ENCODE measurements at regions not wholly inside any gene's neighbourhood (a gene's known extent, or its start where the extent isn't known, plus 50 kb on each side); places are given as distances from the start of the nearest gene placed in this dataset.

- WGBS, 5 donors: 86 to 97% (median 93%) methylated on average over 8 of the region's 8 CpGs
- intact Hi-C loops (cut with DNase I; ENCODE audit: low total_unique reads): no loop called here
These were observed 323.7 kb upstream of the SALL3 start for GRCh38 chr18:78655921-78656320.

DNA sequence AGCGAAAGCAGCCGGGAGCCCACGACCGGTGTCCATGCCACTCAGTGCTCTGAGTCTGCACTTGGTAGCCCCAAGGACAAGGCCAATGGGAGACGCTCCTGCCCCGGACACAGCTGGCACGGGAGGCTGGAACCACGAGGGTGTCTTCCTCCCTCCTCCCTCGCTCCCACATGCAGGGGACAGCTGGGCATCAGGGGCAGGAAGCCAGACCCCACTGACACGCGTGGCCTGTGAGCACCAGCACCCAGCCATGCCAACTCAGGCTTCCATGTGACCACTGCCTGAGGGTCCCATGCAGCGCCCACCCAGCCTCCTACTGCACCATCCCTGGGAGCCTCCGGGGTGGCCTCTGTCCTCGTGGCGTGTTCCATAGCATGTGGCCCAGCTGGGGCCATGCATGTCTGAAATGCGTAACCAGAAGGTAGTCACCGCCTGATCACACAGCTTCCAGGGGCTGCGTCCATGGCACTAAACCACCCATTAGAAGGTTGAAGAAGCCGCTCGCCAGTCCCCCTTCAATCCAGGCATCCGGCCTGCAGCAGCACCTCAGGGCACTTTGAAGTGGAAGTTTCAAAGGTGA, 323.2 kb upstream of the SALL3 start:
- H3K4me3 ChIP-seq: no peak overlapping the region

More at GRCh38 chr18:78655921-78656320, 323.7 kb upstream of the SALL3 start:
- H3K36me3 ChIP-seq: no peaks in the 10 kb centered on the region
- DNase-seq: peak; percentile 38
- TF ChIP-seq POLR2AphosphoS5 (IDR thresholded peaks at IDR 0.05) (no peak), POLR2A (IDR thresholded peaks at IDR 0.05) (no peak)
- TF ChIP-seq, protein P1, sequence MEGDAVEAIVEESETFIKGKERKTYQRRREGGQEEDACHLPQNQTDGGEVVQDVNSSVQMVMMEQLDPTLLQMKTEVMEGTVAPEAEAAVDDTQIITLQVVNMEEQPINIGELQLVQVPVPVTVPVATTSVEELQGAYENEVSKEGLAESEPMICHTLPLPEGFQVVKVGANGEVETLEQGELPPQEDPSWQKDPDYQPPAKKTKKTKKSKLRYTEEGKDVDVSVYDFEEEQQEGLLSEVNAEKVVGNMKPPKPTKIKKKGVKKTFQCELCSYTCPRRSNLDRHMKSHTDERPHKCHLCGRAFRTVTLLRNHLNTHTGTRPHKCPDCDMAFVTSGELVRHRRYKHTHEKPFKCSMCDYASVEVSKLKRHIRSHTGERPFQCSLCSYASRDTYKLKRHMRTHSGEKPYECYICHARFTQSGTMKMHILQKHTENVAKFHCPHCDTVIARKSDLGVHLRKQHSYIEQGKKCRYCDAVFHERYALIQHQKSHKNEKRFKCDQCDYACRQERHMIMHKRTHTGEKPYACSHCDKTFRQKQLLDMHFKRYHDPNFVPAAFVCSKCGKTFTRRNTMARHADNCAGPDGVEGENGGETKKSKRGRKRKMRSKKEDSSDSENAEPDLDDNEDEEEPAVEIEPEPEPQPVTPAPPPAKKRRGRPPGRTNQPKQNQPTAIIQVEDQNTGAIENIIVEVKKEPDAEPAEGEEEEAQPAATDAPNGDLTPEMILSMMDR (IDR thresholded peaks at IDR 0.05 in 8 of 11, conservative IDR thresholded peaks at IDR 0.05 in 3 of 11): no peak
- no peak overlapping the region for H3K27ac ChIP-seq
- H3K4me3 ChIP-seq: no peak overlapping the region
- peaks cover 0 to 19% (median 0%) of the 10 kb centered on the region in 7 donors for H3K27me3 ChIP-seq (replicated peaks in 1 of 7)
- no peaks in the 10 kb centered on the region for H3K4me1 ChIP-seq
- peaks cover 0 to 44% (median 10%) of the 10 kb centered on the region in 8 donors for H3K9me3 ChIP-seq

GRCh38 chr18:78658531-78658930, 321.1 kb upstream of the SALL3 start:
- H3K4me1 ChIP-seq: no peaks in the 10 kb centered on the region
- H3K4me3 ChIP-seq: no peak overlapping the region
- WGBS, 5 donors: 69 to 80% (median 70%) methylated on average over 8 of the region's 8 CpGs
- peaks cover 0 to 21% (median 0%) of the 10 kb centered on the region in 8 donors for H3K9me3 ChIP-seq
- no peak overlapping the region for H3K27ac ChIP-seq
- H3K36me3 ChIP-seq: no peaks in the 10 kb centered on the region
- no peak for TF ChIP-seq POLR2AphosphoS5 (IDR thresholded peaks at IDR 0.05)
- TF ChIP-seq, protein P1 (IDR thresholded peaks at IDR 0.05 in 8 of 11, conservative IDR thresholded peaks at IDR 0.05 in 3 of 11): no peak
- no peak for TF ChIP-seq POLR2A (IDR thresholded peaks at IDR 0.05)
- intact Hi-C loops (cut with DNase I; ENCODE audit: low total_unique reads): no loop called here
- H3K27me3 ChIP-seq (replicated peaks in 1 of 7): peaks cover 0 to 19% (median 0%) of the 10 kb centered on the region in 7 donors
- DNase-seq: no peak

More for the DNA sequence above, 323.2 kb upstream of the SALL3 start:
- Histone ChIP-seq H3K27ac (no peak overlapping the region), H3K4me1 (no peaks in the 10 kb centered on the region), H3K36me3 (no peaks in the 10 kb centered on the region), H3K9me3 (peaks cover 0 to 41% (median 10%) of the 10 kb centered on the region in 8 donors), H3K27me3 (replicated peaks in 1 of 7) (peaks cover 0 to 19% (median 0%) of the 10 kb centered on the region in 7 donors)
- peak; percentile 64 for DNase-seq
- no peak for TF ChIP-seq POLR2AphosphoS5 (IDR thresholded peaks at IDR 0.05)
- TF ChIP-seq, protein P1 (IDR thresholded peaks at IDR 0.05 in 8 of 11, conservative IDR thresholded peaks at IDR 0.05 in 3 of 11): no peak
- intact Hi-C loops (cut with DNase I; ENCODE audit: low total_unique reads): no loop called here
- WGBS, 5 donors: 83 to 96% (median 93%) methylated on average over 12 to 21 of the region's 21 CpGs

GRCh38 chr18:78659057-78659456, 320.6 kb upstream of the SALL3 start:
- Histone ChIP-seq H3K27ac (no peak overlapping the region), H3K9me3 (peaks cover 0 to 17% (median 0%) of the 10 kb centered on the region in 8 donors), H3K4me1 (no peaks in the 10 kb centered on the region), H3K27me3 (replicated peaks in 1 of 7) (peaks cover 0 to 19% (median 0%) of the 10 kb centered on the region in 7 donors), H3K4me3 (no peak overlapping the region), H3K36me3 (no peaks in the 10 kb centered on the region)
- no peak for DNase-seq
- TF ChIP-seq POLR2A (IDR thresholded peaks at IDR 0.05) (no peak), POLR2AphosphoS5 (IDR thresholded peaks at IDR 0.05) (no peak)
- TF ChIP-seq, protein P1 (IDR thresholded peaks at IDR 0.05 in 8 of 11, conservative IDR thresholded peaks at IDR 0.05 in 3 of 11): no peak
- intact Hi-C loops (cut with DNase I; ENCODE audit: low total_unique reads): no loop called here
- WGBS, 5 donors: 83 to 90% (median 89%) methylated on average over 13 to 14 of the region's 14 CpGs

Data from spleen (tissue), 11 donors.